ENCODE measurements at regions not wholly inside any gene's neighbourhood (a gene's known extent, or its start where the extent isn't known, plus 50 kb on each side); places are given as distances from the start of the nearest gene placed in this dataset.
"Not testable (repeated sequence)": the region's sequence is repeated elsewhere in the genome, so short reads cannot be mapped to it uniquely, and the experiment has no call there.

DNA sequence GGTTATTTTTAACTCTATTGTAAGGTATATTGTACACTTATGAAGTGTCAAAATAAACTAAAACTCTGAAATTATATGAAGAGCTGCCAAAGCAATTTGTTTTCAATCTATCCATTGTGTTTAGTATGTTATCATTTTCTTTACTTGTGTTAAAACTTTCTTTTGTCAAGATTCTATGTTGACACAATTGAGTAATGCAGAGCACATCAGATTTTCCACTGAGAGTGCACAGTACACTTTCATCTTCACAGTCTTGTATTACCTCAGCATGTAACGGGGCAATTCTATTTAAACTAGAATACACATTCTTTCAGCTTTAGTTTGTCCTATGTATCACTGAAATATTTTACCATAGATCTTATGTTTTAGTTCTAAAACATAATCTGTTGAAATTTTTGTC lies 304.4 kb upstream of the ZC3H15 start:
- DNase-seq (ENCODE audit: low read depth, low spot score), result no peak

GRCh38 chr2:186182366-186182765 lies 303.7 kb upstream of the ZC3H15 start:
- not testable (repeated sequence) for DNase-seq (ENCODE audit: low read depth, low spot score)

DNA sequence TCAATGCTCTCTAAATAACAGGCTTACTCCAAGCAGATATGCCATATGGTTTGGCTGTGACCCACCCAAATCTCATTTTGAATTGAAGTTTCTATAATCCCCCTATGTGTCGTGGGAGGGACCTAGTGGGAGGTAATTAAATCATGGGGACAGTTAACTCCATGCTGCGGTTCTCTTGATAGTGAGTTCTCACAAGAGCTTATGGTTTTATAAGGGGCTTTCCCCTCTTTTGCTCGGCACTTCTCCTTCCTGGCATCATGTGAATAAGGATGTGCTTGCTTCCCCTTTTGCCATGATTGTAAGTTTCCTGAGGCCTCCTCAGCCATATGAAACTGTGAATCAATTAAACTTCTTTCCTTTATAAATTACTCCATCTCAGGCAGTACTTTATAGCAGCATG lies 302.7 kb upstream of the ZC3H15 start:
- no peak for DNase-seq (ENCODE audit: low read depth, low spot score)

- no peak for DNase-seq (ENCODE audit: low read depth, low spot score)
Measured at GRCh38 chr2:186187854-186188253, 298.2 kb upstream of the ZC3H15 start.

DNA sequence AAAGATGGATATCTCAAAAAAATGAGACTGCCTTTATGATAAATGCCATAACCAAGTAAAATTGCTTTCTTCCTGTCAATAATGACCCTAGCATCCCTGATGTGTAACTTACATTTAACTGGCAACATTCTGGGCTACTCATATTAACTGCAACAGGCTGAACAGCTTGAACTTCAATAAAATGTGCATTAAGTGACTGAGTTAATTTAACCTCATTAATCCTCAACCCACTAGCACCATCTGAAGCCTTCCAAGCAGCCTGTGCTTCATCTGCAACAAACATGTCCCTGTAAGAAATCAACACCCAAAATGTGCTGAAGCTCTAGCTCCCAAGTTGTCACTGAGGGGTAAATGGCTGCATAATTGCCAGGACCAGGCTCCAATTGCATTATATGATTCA lies 296.2 kb upstream of the ZC3H15 start:
- no peak for DNase-seq (ENCODE audit: low read depth, low spot score)

DNA sequence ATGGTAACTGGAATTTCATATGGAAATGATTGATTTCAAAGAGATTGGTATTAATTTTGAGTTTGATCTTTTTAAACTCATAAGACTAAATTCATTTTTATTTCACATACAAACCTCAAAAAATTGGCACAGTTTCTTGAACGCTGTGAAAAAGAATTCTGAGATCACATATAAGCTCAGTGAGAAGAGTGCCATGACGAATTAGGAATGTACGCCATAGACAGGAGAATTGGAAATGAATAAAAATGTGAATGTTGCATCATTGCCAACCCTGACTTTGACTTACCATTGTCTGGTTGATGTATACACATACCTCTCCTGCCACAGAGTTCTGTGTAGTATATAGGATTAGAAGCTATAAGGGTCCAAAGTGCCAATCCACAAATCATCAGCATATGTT lies 290.4 kb upstream of the ZC3H15 start:
- no peak for DNase-seq (ENCODE audit: low read depth, low spot score)

DNA sequence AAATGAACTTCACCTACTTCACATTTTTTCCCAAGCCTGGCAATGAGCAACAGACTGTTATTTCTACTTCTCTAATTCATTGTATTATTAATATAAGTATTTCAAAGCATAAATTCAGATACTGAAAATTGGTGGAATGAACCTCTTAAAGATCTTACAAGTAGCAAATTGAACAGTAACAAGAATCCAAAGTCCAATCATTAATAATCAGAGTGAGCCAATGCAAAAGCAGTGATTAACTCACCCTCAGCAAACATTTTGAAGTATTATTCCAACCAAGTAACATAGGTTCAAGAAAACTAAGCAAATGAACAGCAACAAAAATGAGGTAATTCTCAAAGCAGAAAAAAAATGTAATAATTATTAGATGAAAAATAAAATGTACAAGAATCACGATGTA lies 288.1 kb upstream of the ZC3H15 start:
- no peak for DNase-seq (ENCODE audit: low read depth, low spot score)

- no peak for DNase-seq (ENCODE audit: low read depth, low spot score)
Measured at GRCh38 chr2:186199029-186199428, 287.0 kb upstream of the ZC3H15 start.

GRCh38 chr2:186201371-186201770 lies 284.7 kb upstream of the ZC3H15 start:
- DNase-seq (ENCODE audit: low read depth, low spot score), result no peak

DNA sequence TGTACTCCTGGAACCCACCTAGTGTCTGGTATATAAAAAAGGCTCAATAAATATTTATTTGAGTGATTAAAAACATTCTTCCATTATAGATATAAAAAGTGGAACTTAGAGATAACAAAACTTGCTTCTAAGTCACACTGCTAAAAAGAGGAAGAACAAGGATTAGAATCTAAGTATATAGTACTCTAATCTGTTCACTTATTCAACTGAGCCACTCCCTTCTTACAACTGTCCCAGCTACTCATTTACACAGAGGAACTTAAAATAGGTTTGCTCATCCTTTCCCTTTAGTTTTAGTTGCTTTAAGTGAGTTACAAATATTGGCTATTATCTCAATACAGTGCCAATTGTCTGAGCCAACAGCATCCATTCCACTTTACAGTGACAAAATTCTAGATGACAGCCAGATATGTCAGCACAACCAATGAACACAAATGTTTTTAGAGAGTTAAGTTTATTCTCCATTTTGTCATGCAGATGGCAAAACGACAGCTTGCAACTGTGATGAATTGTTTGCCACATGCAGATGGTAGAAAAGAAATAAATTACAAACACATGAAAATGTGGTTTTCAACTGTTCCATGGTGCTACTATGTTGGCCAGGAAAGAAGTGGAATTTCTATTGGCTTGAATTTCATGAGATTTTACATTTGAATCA lies 280.7 kb upstream of the ZC3H15 start:
- DNase-seq (ENCODE audit: low read depth, low spot score), result no peak

- DNase-seq (ENCODE audit: low read depth, low spot score), result no peak
Measured at GRCh38 chr2:186209532-186209931, 276.5 kb upstream of the ZC3H15 start.

GRCh38 chr2:186220409-186220808 lies 265.7 kb upstream of the ZC3H15 start:
- no peak for DNase-seq (ENCODE audit: low read depth, low spot score)

DNA sequence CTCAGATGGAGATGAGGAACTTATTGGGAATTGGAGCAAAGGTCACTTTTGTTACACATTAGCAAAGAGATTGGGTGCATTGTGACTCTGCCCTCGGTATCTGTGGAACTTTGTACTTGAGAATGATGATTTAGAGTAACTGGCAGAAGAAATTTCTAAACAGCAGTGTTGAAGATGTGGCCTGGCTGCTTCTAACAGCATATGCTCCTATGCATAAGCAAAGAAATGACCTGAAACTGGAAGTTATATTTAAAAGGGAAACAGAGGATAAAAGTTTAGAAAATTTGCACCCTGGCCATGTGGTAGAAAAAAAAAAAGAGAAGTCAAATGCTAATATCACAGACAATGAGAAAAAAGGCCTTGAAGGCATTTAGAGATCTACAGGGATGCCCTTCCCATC lies 256.8 kb upstream of the ZC3H15 start:
- no peak for DNase-seq (ENCODE audit: low read depth, low spot score)

GRCh38 chr2:186241874-186242273 lies 244.2 kb upstream of the ZC3H15 start:
- DNase-seq (ENCODE audit: low read depth, low spot score), result no peak

- no peak for DNase-seq (ENCODE audit: low read depth, low spot score)
Measured at GRCh38 chr2:186254759-186255158, 231.3 kb upstream of the ZC3H15 start.

GRCh38 chr2:186255823-186256222 lies 230.2 kb upstream of the ZC3H15 start:
- no peak for DNase-seq (ENCODE audit: low read depth, low spot score)

- peak; percentile 25 for DNase-seq (ENCODE audit: low read depth, low spot score)
Measured at GRCh38 chr2:186256540-186256939, 229.5 kb upstream of the ZC3H15 start.

- DNase-seq (ENCODE audit: low read depth, low spot score), result no peak
Measured at GRCh38 chr2:186263673-186264250, 222.3 kb upstream of the ZC3H15 start.

GRCh38 chr2:186269536-186269935 lies 216.5 kb upstream of the ZC3H15 start:
- no peak for DNase-seq (ENCODE audit: low read depth, low spot score)

GRCh38 chr2:186273953-186274352 lies 212.1 kb upstream of the ZC3H15 start:
- DNase-seq (ENCODE audit: low read depth, low spot score), result no peak

DNA sequence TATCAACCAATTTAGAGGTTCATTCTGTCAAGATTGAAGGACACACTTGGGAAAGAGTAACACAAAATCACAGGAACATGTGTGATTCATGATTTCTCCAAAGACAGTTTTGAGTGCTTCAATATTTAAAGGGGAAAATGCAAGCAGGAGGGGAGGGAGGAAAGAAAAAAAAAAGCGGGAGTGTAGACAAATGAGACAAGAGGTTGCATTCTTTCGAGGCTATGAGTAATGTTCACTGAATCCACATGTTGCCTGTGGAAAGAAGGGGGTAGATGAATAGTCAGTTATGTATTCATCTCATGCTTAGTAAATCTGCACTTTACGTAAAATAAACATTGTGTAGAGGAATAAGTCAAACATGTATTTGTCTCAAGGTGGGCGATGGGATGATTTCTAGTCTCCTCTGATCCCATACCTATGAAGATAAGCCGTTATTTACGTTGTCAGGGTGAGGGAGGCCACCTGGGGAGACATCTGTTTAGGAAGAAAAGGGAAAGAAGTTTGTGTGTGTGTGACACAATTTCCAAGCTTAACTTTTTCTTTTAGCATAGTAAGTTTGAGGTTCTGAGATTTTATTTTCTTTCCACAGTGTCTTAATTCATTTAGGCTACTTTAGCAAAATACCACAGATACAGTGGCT lies 211.0 kb upstream of the ZC3H15 start:
- DNase-seq (ENCODE audit: low read depth, low spot score), result no peak

DNA sequence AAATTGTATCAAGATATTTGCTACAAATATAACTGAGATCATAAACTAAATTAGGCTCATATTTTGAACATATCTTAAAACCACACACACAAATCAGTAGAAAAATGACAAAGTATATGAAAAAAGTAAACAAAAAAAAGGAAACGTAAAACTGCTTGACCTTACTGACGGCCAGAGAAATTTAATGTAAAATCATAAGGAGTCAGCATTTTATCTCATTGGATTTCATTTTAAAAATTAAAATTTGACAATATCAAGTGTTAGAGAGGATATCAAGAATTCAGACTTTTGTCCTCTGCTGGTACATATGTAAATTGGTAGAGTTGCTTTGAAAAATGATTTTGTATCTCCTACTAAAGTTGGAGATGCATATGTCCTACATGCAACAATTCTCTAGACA lies 209.2 kb upstream of the ZC3H15 start:
- no peak for DNase-seq (ENCODE audit: low read depth, low spot score)

- DNase-seq (ENCODE audit: low read depth, low spot score), result no peak
Measured at GRCh38 chr2:186281726-186282125, 204.3 kb upstream of the ZC3H15 start.

All from brain pericyte (primary cell).